H9 (cell line): ENCODE measurements at regions not wholly inside any gene's neighbourhood (a gene's known extent, or its start where the extent isn't known, plus 50 kb on each side); places are given as distances from the start of the nearest gene placed in this dataset.

Experiments used
- DNase-seq: peaks from one replicate; pipeline ENCODE4 v3.0.0-alpha.2; 2017
- H2AFZ ChIP-seq: one replicate; pipeline ENCODE4 v1.6.1; 2013; ENCODE audit warnings: mild to moderate bottlenecking, low read length, control low read depth, moderate library complexity
- H2AK5ac ChIP-seq: 2 replicates; pipeline ENCODE4 v1.6.1; 2013; ENCODE audit warnings: low read length, control low read depth, mixed read lengths; ENCODE audit not compliant: insufficient read length
- H2BK120ac ChIP-seq: one replicate; pipeline ENCODE4 v1.6.1; 2013; ENCODE audit warnings: low read depth, mild to moderate bottlenecking, low read length, control low read depth, inconsistent platforms; ENCODE audit not compliant: poor library complexity, severe bottlenecking
- H2BK12ac ChIP-seq: 2 replicates; pipeline ENCODE4 v1.6.1; 2013; ENCODE audit warnings: low read length, control low read depth, mixed read lengths, low read depth; ENCODE audit not compliant: insufficient read length
- H2BK15ac ChIP-seq: 2 replicates; pipeline ENCODE4 v1.6.1; 2013; ENCODE audit warnings: low read depth, low read length, control low read depth
- H2BK20ac ChIP-seq: one replicate; pipeline ENCODE4 v1.6.1; 2013; ENCODE audit warnings: low read depth, mild to moderate bottlenecking, low read length, control low read depth, inconsistent platforms; ENCODE audit not compliant: poor library complexity, severe bottlenecking
- H2BK5ac ChIP-seq: 2 replicates; pipeline ENCODE4 v1.6.1; 2013; ENCODE audit warnings: low read length, control low read depth, mixed read lengths; ENCODE audit not compliant: insufficient read length
- H3K14ac ChIP-seq: 2 replicates; pipeline ENCODE4 v1.6.1; 2013; ENCODE audit warnings: low read length, control low read depth; ENCODE audit not compliant: insufficient read depth
- H3K18ac ChIP-seq: 2 replicates; pipeline ENCODE4 v1.6.1; 2013; ENCODE audit warnings: low read depth, mild to moderate bottlenecking, mixed read lengths, low read length, control low read depth; ENCODE audit not compliant: insufficient read length
- H3K23ac ChIP-seq: 2 replicates; pipeline ENCODE4 v1.6.1; 2013; ENCODE audit warnings: low read length, control low read depth, mixed read lengths, low read depth; ENCODE audit not compliant: insufficient read length
- H3K23me2 ChIP-seq: 2 replicates; pipeline ENCODE4 v1.6.1; 2013; ENCODE audit warnings: low read depth, mild to moderate bottlenecking, mixed read lengths, low read length, control low read depth; ENCODE audit not compliant: insufficient read length, poor library complexity, severe bottlenecking
- H3K27ac ChIP-seq: 2 replicates; pipeline ENCODE4 v1.5.1; 2013; ENCODE audit warnings: low read length, control low read depth, mixed read lengths, low read depth; ENCODE audit not compliant: insufficient read length
- H3K27me3 ChIP-seq: 2 replicates; pipeline ENCODE4 v1.6.1; 2013; ENCODE audit warnings: low read length, control low read depth, inconsistent platforms; ENCODE audit not compliant: insufficient read depth
- H3K4ac ChIP-seq: 2 replicates; pipeline ENCODE4 v1.6.1; 2013; ENCODE audit warnings: low read depth, mild to moderate bottlenecking, control low read depth, inconsistent platforms, low read length, moderate library complexity
- H3K4me1 ChIP-seq: 2 replicates; pipeline ENCODE4 v1.6.1; 2013; ENCODE audit warnings: low read length, control low read depth, inconsistent platforms; ENCODE audit not compliant: insufficient read depth
- H3K4me2 ChIP-seq: 2 replicates; pipeline ENCODE4 v1.6.1; 2013; ENCODE audit warnings: low read length, control low read depth, mixed read lengths; ENCODE audit not compliant: insufficient read length, insufficient read depth
- H3K56ac ChIP-seq: 2 replicates; pipeline ENCODE4 v1.6.1; 2013; ENCODE audit warnings: low read depth, mild to moderate bottlenecking, mixed read lengths, low read length, control low read depth; ENCODE audit not compliant: insufficient read length
- H3K79me1 ChIP-seq: 2 replicates; pipeline ENCODE4 v1.6.1; 2013; ENCODE audit warnings: low read depth, mild to moderate bottlenecking, moderate library complexity, low read length, control low read depth, inconsistent platforms; ENCODE audit not compliant: insufficient read depth, poor library complexity, severe bottlenecking
- H3K79me2 ChIP-seq: 2 replicates; pipeline ENCODE4 v1.6.1; 2013; ENCODE audit warnings: low read length, control low read depth, inconsistent platforms; ENCODE audit not compliant: insufficient read depth
- H3K9ac ChIP-seq: 2 replicates; pipeline ENCODE4 v1.6.1; 2013; ENCODE audit warnings: low read length, control low read depth, mixed read lengths; ENCODE audit not compliant: insufficient read length; ENCODE audit errors: extremely low read depth
- H3K9me3 ChIP-seq: one replicate; pipeline ENCODE4 v1.6.1; 2013; ENCODE audit warnings: low read depth, low read length, inconsistent platforms; ENCODE audit not compliant: control insufficient read depth
- H3T11ph ChIP-seq: one replicate; pipeline ENCODE4 v1.6.1; 2013; ENCODE audit warnings: mild to moderate bottlenecking, low read length, control low read depth, inconsistent platforms
- H4K20me1 ChIP-seq: one replicate; pipeline ENCODE4 v1.6.1; 2013; ENCODE audit not compliant: control insufficient read depth, insufficient read length, insufficient read depth
- H4K5ac ChIP-seq: 2 replicates; pipeline ENCODE4 v1.6.1; 2013; ENCODE audit warnings: low read depth, mild to moderate bottlenecking, mixed read lengths, low read length, control low read depth; ENCODE audit not compliant: insufficient read length
- H4K8ac ChIP-seq: replicated peaks from 2 replicates; pipeline ENCODE4 v1.6.1; 2013; ENCODE audit warnings: low read length, control low read depth, mixed read lengths, low read depth; ENCODE audit not compliant: insufficient read length
- H4K91ac ChIP-seq: 2 replicates; pipeline ENCODE4 v1.6.1; 2013; ENCODE audit warnings: low read depth, mild to moderate bottlenecking, moderate library complexity, mixed read lengths, low read length, control low read depth; ENCODE audit not compliant: insufficient read length
- H3K27ac Mint-ChIP-seq, 3 experiments: 2 replicates in 2 of 3; 3 replicates in 1 of 3; pipeline ENCODE4 v1.8.0; 2020 to 2021; ENCODE audit warnings: mixed read lengths in 3 of 3, mild to moderate bottlenecking in 1 of 3, moderate library complexity in 1 of 3
- H3K27me3 Mint-ChIP-seq: 2 replicates; pipeline ENCODE4 v1.8.0; 2021; ENCODE audit warnings: low read depth, mild to moderate bottlenecking, moderate library complexity, mixed read lengths
- H3K36me3 Mint-ChIP-seq, 3 experiments: 2 replicates in 2 of 3; 3 replicates in 1 of 3; pipeline ENCODE4 v1.8.0; 2020 to 2021; ENCODE audit warnings: low read depth in 3 of 3, mixed read lengths in 3 of 3; ENCODE audit not compliant: insufficient read depth in 1 of 3
- H3K4me1 Mint-ChIP-seq, 2 experiments: 2 replicates each; pipeline ENCODE4 v1.8.0; 2020; ENCODE audit warnings: mixed read lengths in 2 of 2
- H3K4me3 Mint-ChIP-seq, 2 experiments: 2 replicates in 1 of 2; 3 replicates in 1 of 2; pipeline ENCODE4 v1.8.0; 2020 to 2021; ENCODE audit warnings: mild to moderate bottlenecking in 2 of 2, mixed read lengths in 2 of 2, moderate library complexity in 1 of 2
- H3K9me3 Mint-ChIP-seq, 2 experiments: 2 replicates in 1 of 2; 3 replicates in 1 of 2; pipeline ENCODE4 v1.8.0; 2020; ENCODE audit warnings: mild to moderate bottlenecking in 2 of 2, mixed read lengths in 2 of 2, moderate library complexity in 1 of 2
- WGBS: extraction: QIAGEN DNeasy Blood & Tissue Kit; methylation state at CpG from one replicate; pipeline ENCODE4 v1.1.7; 2013; ENCODE audit warnings: missing lambda C conversion rate, low lambda C conversion rate, mixed read lengths; ENCODE audit not compliant: insufficient read length; ENCODE audit errors: extremely low coverage; 5-methylcytosine and 5-hydroxymethylcytosine counted together
- TF ChIP-seq, protein P1 (sequence below): fragments of 200-600 bp; sonication (generic); conservative IDR thresholded peaks from 3 replicates; pipeline ENCODE4 v1.8.0; 2021; ENCODE audit warnings: antibody characterized with exemption, mild to moderate bottlenecking

DNA sequence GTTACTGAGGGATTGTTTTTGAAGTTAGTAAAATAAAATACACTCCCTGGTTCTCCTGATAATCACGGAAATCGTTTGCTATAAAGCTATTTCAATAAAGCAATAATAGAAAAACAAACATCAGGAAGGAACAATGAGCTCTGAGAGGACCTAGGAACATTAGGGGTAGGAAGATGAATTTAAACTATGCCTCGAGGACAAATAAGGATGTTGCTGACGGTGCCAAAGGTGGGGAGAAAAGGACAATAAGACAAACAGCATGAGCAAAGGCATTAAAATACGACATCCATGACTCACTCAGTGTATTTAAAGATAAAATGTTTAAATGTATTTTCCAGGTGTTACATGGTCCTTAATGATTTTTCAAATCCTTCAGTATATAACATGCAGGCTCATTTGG lies 110.3 kb downstream of the MTNR1A start:
- Mint-ChIP-seq H3K4me3 (no peak overlapping the region), H3K27ac (no peak overlapping the region), H3K9me3 (peaks cover 2 to 6% of the 10 kb centered on the region in 2 experiments; a peak in 3 of 5 replicates), H3K36me3 (peaks cover 0 to 2% (median 0%) of the 10 kb centered on the region in 3 experiments; a peak in 1 of 7 replicates), H3K27me3 (no peaks in the 10 kb centered on the region; the same call in 1 of the 2 replicates), H3K4me1 (no peaks in the 10 kb centered on the region)
- Histone ChIP-seq H3K9me3 (no peaks in the 10 kb centered on the region), H2BK15ac (no peak overlapping the region), H4K20me1 (no peaks in the 10 kb centered on the region), H4K5ac (no peak overlapping the region), H3K27ac (no peak overlapping the region), H3K79me1 (no peaks in the 10 kb centered on the region), H3K4me2 (no peak overlapping the region), H2BK5ac (no peak overlapping the region), H3K4ac (no peak overlapping the region), H3K9ac (no peak overlapping the region), H2BK120ac (no peak overlapping the region), H4K8ac (no peak overlapping the region), H4K91ac (no peak overlapping the region), H2AK5ac (no peak overlapping the region), H3K23ac (no peak overlapping the region), H3K56ac (no peak overlapping the region), H2AFZ (peak overlapping the region; percentile 32), H3K23me2 (no peaks in the 10 kb centered on the region), H3K14ac (no peak overlapping the region), H3K27me3 (no peaks in the 10 kb centered on the region), H2BK20ac (no peak overlapping the region), H3T11ph (no peak overlapping the region), H2BK12ac (no peak overlapping the region), H3K18ac (no peak overlapping the region), H3K4me1 (no peaks in the 10 kb centered on the region), H3K79me2 (no peaks in the 10 kb centered on the region)
- TF ChIP-seq, protein P1, sequence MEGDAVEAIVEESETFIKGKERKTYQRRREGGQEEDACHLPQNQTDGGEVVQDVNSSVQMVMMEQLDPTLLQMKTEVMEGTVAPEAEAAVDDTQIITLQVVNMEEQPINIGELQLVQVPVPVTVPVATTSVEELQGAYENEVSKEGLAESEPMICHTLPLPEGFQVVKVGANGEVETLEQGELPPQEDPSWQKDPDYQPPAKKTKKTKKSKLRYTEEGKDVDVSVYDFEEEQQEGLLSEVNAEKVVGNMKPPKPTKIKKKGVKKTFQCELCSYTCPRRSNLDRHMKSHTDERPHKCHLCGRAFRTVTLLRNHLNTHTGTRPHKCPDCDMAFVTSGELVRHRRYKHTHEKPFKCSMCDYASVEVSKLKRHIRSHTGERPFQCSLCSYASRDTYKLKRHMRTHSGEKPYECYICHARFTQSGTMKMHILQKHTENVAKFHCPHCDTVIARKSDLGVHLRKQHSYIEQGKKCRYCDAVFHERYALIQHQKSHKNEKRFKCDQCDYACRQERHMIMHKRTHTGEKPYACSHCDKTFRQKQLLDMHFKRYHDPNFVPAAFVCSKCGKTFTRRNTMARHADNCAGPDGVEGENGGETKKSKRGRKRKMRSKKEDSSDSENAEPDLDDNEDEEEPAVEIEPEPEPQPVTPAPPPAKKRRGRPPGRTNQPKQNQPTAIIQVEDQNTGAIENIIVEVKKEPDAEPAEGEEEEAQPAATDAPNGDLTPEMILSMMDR = no peak
- WGBS = no CpG with 5 or more reads among the region's 5 CpGs
- no peak for DNase-seq
